ENCODE measurements at regions not wholly inside any gene's neighbourhood (a gene's known extent, or its start where the extent isn't known, plus 50 kb on each side); places are given as distances from the start of the nearest gene placed in this dataset.

DNA sequence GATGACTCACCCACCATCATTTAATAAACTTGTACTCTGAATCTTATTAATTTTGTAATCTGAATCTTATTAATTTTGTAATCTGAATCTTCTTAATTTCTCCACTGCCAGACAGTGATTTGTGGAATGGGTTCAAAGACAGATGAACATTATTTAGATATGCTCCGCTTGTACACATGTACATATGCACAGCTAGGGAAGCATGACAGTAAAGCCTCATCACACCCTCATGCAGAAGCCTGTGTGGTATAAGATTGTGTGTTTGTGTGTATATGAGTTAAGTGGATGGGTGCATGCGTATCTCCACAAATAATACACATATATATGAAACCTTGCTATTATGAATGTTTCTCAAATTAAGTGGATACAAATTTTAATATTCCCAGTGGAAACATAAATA, 318.5 kb upstream of the SFRP2 start:
- no peak for DNase-seq (ENCODE audit: low read depth in 3 of 3, low spot score in 2 of 3)

DNA sequence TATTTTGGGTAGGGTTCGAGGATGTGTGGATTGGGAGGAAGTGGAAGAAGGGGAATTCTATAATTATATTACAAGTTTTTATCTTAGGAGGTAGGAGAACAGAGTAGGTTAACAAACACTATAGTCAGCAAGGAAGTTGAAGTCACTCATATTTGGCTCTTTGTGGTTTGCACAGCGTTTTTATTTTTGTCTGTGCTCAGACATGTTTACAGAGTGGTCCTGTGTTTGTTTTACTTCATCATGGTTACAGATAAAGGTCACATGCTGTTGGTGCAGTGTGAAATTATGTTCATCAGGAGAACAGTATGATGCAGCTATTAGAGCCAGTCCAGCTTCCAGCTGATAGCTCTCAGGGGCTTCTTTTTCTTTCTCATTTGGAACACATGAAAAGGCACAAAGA, 299.9 kb upstream of the SFRP2 start:
- no peak for DNase-seq (ENCODE audit: low read depth in 3 of 3, low spot score in 2 of 3)

DNA sequence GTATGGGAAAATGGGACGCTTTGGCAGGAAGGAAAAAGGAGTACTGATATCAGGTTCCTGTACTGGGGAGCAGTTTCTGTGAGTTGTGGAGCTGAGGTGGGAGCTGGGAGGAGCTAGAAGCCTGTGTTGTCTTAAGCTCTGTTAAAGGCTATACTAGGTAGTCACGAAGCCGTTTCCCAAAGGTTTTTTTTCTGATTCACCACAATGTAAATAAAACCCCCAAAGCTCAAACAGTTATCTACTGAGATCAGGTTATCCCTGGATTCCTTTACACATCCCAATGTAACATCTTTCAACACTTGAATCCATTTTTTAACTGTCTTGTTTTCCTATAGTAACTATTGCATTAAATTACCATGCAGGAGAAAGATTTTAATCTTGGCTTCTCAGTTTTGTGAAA, 297.4 kb upstream of the SFRP2 start:
- no peak for DNase-seq (ENCODE audit: low read depth in 3 of 3, low spot score in 2 of 3)

DNA sequence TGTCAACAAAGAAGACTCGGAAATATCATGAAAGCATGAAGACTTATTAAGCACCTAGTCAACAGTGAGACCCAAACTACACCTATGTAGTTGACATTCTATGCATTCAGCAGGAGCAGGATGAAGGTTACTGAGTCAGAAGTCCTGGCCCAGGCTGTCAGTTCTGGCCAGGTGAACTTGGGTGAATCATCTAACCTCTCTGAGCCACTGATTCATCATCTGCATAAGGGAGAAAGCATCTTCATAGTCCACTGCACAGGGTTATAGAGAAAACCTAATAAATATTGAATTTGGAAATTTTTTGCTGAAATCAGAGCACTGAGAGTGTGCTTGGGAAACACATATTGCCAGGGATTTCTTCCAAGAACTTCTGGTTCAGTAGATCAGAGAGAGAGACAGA, 296.0 kb upstream of the SFRP2 start:
- no peak for DNase-seq (ENCODE audit: low read depth in 3 of 3, low spot score in 2 of 3)

DNA sequence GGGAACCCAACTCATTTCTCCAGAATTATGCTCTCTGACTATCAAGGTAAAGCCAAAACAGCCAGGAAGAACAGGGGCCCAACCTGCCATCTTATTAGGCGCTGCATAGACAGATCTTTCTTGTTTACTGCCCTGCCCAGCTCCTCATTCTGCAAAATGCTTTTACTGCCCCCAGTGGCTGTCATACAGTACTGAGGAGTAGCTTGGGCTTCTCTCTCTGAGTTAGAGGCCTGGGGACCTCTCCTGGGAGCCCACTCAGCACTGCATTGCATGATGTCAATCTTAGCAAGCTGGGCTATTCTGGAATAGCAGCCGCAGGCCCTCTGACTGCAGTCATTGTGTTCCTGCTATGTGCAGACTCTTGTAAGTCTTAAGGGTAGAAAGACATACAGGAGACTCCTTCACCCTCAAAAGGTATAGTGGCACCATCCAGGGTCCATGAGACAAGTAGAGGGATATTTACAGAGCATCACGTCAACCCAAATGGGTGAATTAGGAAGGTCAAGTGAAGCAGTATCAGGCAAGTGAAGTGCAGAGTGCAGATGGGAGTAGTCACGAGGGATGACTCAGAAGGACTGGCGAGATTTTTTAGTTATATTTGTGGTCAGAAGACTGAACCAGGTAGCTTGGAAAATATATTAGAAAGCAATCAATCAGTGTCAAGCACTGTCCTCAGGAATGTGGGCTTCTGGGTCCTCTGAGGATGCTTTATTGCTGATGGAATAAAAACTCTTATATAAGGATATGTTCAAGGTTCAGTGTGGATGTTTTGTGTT, 294.1 kb upstream of the SFRP2 start:
- DNase-seq (ENCODE audit: low read depth in 3 of 3, low spot score in 2 of 3) = no peak

- no peak for DNase-seq (ENCODE audit: low read depth in 3 of 3, low spot score in 2 of 3)
These were observed 292.5 kb upstream of the SFRP2 start for GRCh38 chr4:154081391-154081790.

- DNase-seq (ENCODE audit: low read depth in 3 of 3, low spot score in 2 of 3) = no peak
These were observed 289.8 kb upstream of the SFRP2 start for GRCh38 chr4:154078504-154079350.

DNA sequence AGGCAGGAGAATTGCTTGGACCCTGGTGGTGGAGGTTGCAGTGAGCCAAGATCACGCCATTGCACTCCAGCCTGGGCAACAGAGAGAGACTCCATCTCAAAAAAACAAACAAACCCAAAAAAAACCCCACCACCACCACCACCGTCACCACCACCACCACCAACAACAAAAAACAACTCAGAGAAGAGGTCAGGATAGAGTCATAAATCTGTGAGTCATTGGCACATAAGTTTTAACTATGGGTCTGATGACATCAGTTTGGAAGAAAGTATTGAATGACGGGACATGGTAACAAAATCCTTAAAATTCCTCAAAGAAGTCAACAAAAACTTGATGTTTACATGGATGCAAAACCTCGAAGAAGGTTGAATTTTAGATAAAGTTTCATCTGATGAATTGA, 288.0 kb upstream of the SFRP2 start:
- no peak for DNase-seq (ENCODE audit: low read depth in 3 of 3, low spot score in 2 of 3)

- DNase-seq (ENCODE audit: low read depth in 3 of 3, low spot score in 2 of 3) = no peak
These were observed 284.4 kb upstream of the SFRP2 start for GRCh38 chr4:154073107-154073822.

- no peak for DNase-seq (ENCODE audit: low read depth in 3 of 3, low spot score in 2 of 3)
These were observed 278.9 kb upstream of the SFRP2 start for GRCh38 chr4:154067786-154068185.

DNA sequence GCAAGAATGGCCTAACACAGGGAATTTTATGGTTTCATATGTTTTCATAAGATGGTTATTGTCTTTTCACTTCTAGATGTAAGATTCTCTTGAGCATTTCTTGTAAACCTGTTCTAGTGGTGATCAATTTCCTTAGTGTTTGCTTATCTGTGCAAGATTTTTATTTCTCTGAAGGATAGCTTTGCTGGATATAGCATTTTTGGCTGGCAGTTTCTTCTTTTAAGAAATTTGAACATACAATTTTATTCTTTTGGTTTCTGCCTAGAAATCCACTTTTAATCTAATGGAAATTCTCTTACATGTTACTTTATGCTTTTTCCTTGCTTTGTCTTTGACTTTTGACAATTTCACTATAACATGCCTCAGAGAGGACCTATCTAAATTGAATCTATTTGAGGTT, 276.5 kb upstream of the SFRP2 start:
- no peak for DNase-seq (ENCODE audit: low read depth in 3 of 3, low spot score in 2 of 3)

- DNase-seq (ENCODE audit: low read depth in 3 of 3, low spot score in 2 of 3) = no peak
These were observed 275.4 kb upstream of the SFRP2 start for GRCh38 chr4:154064244-154064643.

GRCh38 chr4:154049457-154050181, 260.7 kb upstream of the SFRP2 start:
- no peak for DNase-seq (ENCODE audit: low read depth in 3 of 3, low spot score in 2 of 3)

GRCh38 chr4:154047733-154048132, 258.9 kb upstream of the SFRP2 start:
- no peak for DNase-seq (ENCODE audit: low read depth in 3 of 3, low spot score in 2 of 3)

GRCh38 chr4:154044742-154045485, 256.0 kb upstream of the SFRP2 start:
- DNase-seq (ENCODE audit: low read depth in 3 of 3, low spot score in 2 of 3) = no peak

DNA sequence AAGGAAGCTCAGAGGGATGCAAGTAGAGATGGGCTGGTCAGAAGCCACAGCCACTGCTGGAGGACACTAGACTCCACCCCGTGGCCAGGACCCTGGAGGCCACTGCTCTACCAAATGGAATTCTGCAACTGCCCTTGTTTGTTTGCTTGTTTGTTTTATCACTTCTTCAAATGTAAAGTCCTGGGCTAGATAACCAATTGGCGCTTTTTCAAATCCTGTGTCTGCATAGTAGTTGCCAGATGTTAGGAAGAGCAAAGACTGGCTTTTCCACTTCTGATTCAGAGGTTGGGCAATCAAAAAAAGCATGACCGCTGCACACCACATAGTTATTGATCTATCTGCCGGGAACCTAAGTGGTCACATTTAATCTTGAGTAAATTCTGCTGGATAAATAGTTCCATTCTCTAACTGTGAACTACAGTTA, 255.2 kb upstream of the SFRP2 start:
- DNase-seq (ENCODE audit: low read depth in 3 of 3, low spot score in 2 of 3) = no peak

DNA sequence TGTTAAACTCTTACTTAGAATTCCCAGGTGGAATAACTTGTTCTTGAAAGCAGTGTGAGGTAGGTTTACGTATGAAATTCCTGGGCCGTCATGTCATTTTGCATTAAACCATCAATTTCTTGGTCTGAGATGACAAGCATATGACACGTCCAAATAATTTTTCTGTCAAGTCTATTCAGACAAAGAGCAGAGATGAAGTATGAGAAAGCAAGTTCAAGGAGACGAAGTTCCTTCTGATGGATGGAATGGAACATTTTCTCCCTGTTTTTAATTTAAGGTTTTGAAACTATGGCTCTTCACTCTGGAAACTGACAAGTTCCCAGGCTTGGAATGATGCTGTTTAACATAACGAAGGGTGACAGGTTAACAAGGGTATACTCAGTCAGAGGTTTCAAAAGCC, 252.8 kb upstream of the SFRP2 start:
- DNase-seq (ENCODE audit: low read depth in 3 of 3, low spot score in 2 of 3) = no peak

GRCh38 chr4:154039435-154040343, 250.8 kb upstream of the SFRP2 start:
- DNase-seq (ENCODE audit: low read depth in 3 of 3, low spot score in 2 of 3) = no peak

DNA sequence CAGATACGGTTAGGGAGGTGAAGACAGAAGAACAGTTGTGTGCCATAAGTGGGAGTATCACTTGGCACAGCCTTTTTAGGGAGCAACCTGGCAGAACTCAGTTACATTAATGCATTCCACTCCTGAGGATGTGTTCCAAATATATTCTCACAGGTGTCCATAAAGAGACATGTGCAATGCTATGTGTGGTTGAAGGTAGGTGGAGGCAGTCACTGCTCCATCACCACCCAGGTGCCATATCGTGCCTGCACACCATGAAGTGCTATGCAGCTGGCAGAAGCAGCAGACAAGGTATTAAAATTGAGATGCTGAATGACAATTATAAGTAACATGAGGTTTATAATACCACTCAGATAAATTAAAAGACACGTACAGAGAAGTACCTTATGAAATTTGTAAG, 248.0 kb upstream of the SFRP2 start:
- no peak for DNase-seq (ENCODE audit: low read depth in 3 of 3, low spot score in 2 of 3)
